CD14-positive monocyte (primary cell): ENCODE measurements at regions not wholly inside any gene's neighbourhood (a gene's known extent, or its start where the extent isn't known, plus 50 kb on each side); places are given as distances from the start of the nearest gene placed in this dataset.

Experiments
- DNase-seq, 3 donors: peaks; one replicate each; pipeline ENCODE4 v3.0.0-alpha.2; 2011 to 2022
- H2AFZ ChIP-seq: 2 replicates; pipeline ENCODE4 v1.6.0; 2012; ENCODE audit warnings: mild to moderate bottlenecking, low read depth, low read length, inconsistent platforms; ENCODE audit not compliant: insufficient read depth, poor library complexity, severe bottlenecking
- H3K27ac ChIP-seq, 2 donors: 1 replicate in 1 of 2; 2 replicates in 1 of 2; pipeline ENCODE4 v1.5.1; 2012 to 2013; ENCODE audit warnings: low read length in 2 of 2, control low read depth in 1 of 2, inconsistent platforms in 1 of 2, low read depth in 1 of 2, mild to moderate bottlenecking in 1 of 2
- H3K27me3 ChIP-seq, 2 donors: one replicate each; pipeline versions ENCODE4 v1.6.0 to v1.6.1; 2011 to 2013; ENCODE audit warnings: low read length in 2 of 2; ENCODE audit not compliant: control insufficient read depth in 2 of 2, insufficient read depth in 2 of 2
- H3K36me3 ChIP-seq, 2 donors: replicated peaks in 1 of 2; 1 replicate in 1 of 2; 2 replicates in 1 of 2; pipeline versions ENCODE4 v1.5.1 to v1.6.1; 2012 to 2013; ENCODE audit warnings: low read length in 2 of 2, control low read depth in 1 of 2, inconsistent platforms in 1 of 2, mild to moderate bottlenecking in 1 of 2; ENCODE audit not compliant: insufficient read depth in 2 of 2, control insufficient read depth in 1 of 2
- H3K4me1 ChIP-seq, 2 donors: 1 replicate in 1 of 2; 2 replicates in 1 of 2; pipeline versions ENCODE4 v1.5.1 to v1.6.1; 2012 to 2013; ENCODE audit warnings: low read length in 2 of 2, control low read depth in 1 of 2, inconsistent platforms in 1 of 2, mild to moderate bottlenecking in 1 of 2, moderate library complexity in 1 of 2; ENCODE audit not compliant: insufficient read depth in 2 of 2, control insufficient read depth in 1 of 2
- H3K4me2 ChIP-seq: replicated peaks from 2 replicates; pipeline ENCODE3; 2012; ENCODE audit warnings: low read length, moderate library complexity, mild to moderate bottlenecking; ENCODE audit not compliant: poor library complexity, severe bottlenecking; ENCODE audit errors: extremely low read depth
- H3K4me3 ChIP-seq, 3 experiments: fragments of 200-600 bp in 1 of 3; sonication (generic) in 1 of 3; replicated peaks in 1 of 3; 1 replicate in 2 of 3; 2 replicates in 1 of 3; pipeline ENCODE4 v1.5.1; 2011 to 2013; ENCODE audit warnings: low read length in 3 of 3, mild to moderate bottlenecking in 3 of 3, control low read depth in 2 of 3, low read depth in 2 of 3, inconsistent platforms in 1 of 3, moderate library complexity in 1 of 3
- H3K79me2 ChIP-seq: 2 replicates; pipeline ENCODE4 v1.6.0; 2012; ENCODE audit warnings: mild to moderate bottlenecking, control low read depth, inconsistent platforms, low read length, moderate library complexity; ENCODE audit not compliant: insufficient read depth
- H3K9ac ChIP-seq: 2 replicates; pipeline ENCODE4 v1.6.0; 2017; ENCODE audit warnings: low read length, mild to moderate bottlenecking; ENCODE audit not compliant: insufficient read depth, poor library complexity, severe bottlenecking
- H3K9me3 ChIP-seq, 2 donors: replicated peaks in 1 of 2; 1 replicate in 1 of 2; 2 replicates in 1 of 2; pipeline versions ENCODE4 v1.5.1 to v1.6.1; 2012 to 2013; ENCODE audit warnings: low read length in 2 of 2, control low read depth in 1 of 2; ENCODE audit not compliant: control insufficient read depth in 1 of 2, insufficient read depth in 1 of 2
- H4K20me1 ChIP-seq: 2 replicates; pipeline ENCODE4 v1.6.0; 2012; ENCODE audit warnings: mild to moderate bottlenecking, low read length, control low read depth, moderate library complexity; ENCODE audit not compliant: insufficient read depth
- H3K27ac Mint-ChIP-seq, 7 donors: one replicate each; pipeline ENCODE4 v1.8.0; 2020; ENCODE audit warnings: mild to moderate bottlenecking in 7 of 7, mixed read lengths in 7 of 7, moderate library complexity in 6 of 7, inconsistent platforms in 2 of 7
- H3K27me3 Mint-ChIP-seq, 3 donors: one replicate each; pipeline ENCODE4 v1.8.0; 2021 to 2022; ENCODE audit warnings: low read depth in 3 of 3, mild to moderate bottlenecking in 3 of 3, mixed read lengths in 3 of 3, moderate library complexity in 3 of 3, inconsistent platforms in 1 of 3
- H3K36me3 Mint-ChIP-seq, 2 donors: one replicate each; pipeline ENCODE4 v1.8.0; 2020; ENCODE audit warnings: mixed read lengths in 2 of 2, inconsistent platforms in 1 of 2, mild to moderate bottlenecking in 1 of 2
- H3K4me1 Mint-ChIP-seq: one replicate; pipeline ENCODE4 v1.8.0; 2020; ENCODE audit warnings: mild to moderate bottlenecking, mixed read lengths
- H3K4me3 Mint-ChIP-seq, 2 donors: one replicate each; pipeline ENCODE4 v1.8.0; 2020; ENCODE audit warnings: mild to moderate bottlenecking in 2 of 2, mixed read lengths in 2 of 2, moderate library complexity in 1 of 2
- H3K9me3 Mint-ChIP-seq, 7 donors: one replicate each; pipeline ENCODE4 v1.8.0; 2020 to 2022; ENCODE audit warnings: mixed read lengths in 7 of 7, mild to moderate bottlenecking in 6 of 7, moderate library complexity in 6 of 7, inconsistent platforms in 2 of 7
- WGBS: methylation state at CpG from one replicate; pipeline ENCODE4 v1.1.5; 2013; ENCODE audit warnings: missing lambda C conversion rate; ENCODE audit not compliant: insufficient coverage; 5-methylcytosine and 5-hydroxymethylcytosine counted together
- intact Hi-C, 2 donors: fragments of 100-400 bp; cut with micrococcal nuclease; formaldehyde crosslinking; loops; one replicate each; pipeline versions ENCODE4 v1.15.0 to v1.15.1; 2023
- TF ChIP-seq, protein P1 (sequence below): fragments of 200-600 bp; IDR thresholded peaks from one replicate; pipeline ENCODE4 v1.8.0; 2022; ENCODE audit warnings: antibody characterized with exemption, mild to moderate bottlenecking

DNA sequence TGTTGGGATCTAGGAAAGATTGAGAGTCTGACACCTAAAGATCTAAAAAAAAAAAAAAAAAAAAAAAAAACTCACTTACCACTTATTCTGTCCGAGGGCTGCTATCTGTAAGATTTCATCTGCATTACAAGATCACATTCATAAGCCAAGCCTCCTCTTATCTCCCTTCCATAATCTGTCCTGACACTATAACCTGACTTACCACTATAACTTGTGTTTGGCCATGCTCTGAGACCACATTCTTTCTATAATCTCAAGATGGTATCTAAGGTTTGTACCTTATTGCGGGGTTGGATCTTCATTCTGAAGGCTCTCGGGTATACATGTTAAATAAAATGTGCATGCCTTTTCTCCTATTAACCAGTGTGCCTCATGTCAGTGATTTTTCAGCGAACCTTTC, 144.4 kb downstream of the MAGEB17 start:
- no peak for DNase-seq
- no peak overlapping the region for H3K27ac Mint-ChIP-seq

DNA sequence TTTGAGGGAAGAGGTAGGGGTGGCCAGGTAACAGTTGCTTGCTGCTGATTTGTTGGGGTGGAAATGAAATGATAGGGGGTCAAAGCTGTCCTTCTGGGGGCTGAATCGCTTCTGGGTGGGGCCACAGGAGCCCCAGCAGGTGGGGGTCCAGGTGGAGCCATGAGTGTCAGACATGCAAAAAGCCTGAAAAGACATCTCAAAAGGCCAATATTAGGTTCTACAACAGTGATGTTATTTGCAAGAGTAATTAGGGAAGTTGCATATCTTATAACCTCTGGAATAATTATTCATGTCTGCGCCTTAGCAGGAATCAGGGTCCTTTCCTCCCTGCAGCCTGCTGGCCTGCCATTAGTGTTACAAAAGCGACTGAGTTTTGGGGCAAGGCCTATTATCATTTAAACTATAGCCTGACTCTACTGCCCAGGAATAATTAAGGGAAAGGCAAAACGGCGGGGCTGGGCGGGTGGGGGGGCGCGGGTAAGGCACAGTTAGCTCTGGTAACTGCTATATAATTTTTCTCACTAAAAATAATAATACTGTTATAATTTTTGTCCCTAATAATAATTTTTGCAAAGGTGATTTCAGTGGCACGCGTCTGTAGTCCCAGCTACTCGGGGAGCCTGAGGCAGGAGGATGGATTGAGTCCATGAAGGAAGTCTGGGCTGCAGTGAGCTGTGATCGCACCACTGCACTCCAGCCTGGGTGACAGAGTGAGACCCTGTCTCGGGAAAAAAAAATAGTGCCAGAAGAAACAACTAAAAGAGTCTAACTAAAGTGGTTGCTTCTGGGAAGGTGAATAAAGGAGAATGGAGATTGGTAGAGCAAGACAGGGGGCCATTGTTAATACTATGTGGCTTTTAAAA, 145.7 kb downstream of the MAGEB17 start:
- Mint-ChIP-seq H3K27me3 (peaks cover 2 to 12% (median 3%) of the 10 kb centered on the region in 3 donors), H3K4me3 (no peak overlapping the region), H3K36me3 (no peaks in the 10 kb centered on the region), H3K9me3 (peaks cover 0 to 3% (median 1%) of the 10 kb centered on the region in 7 donors), H3K27ac (peak overlapping the region in 1 of 7 donors; percentile 13), H3K4me1 (no peaks in the 10 kb centered on the region)
- Histone ChIP-seq H3K4me2 (no peak overlapping the region), H3K4me3 (no peak overlapping the region), H3K9me3 (no peaks in the 10 kb centered on the region), H3K27me3 (peaks cover 0 to 13% of the 10 kb centered on the region in 2 donors), H3K4me1 (no peaks in the 10 kb centered on the region), H3K79me2 (no peaks in the 10 kb centered on the region), H2AFZ (no peak overlapping the region), H3K9ac (no peak overlapping the region), H4K20me1 (no peaks in the 10 kb centered on the region), H3K27ac (no peak overlapping the region), H3K36me3 (no peaks in the 10 kb centered on the region)
- no CpG with 5 or more reads among the region's 13 CpGs for WGBS
- DNase-seq = no peak
- intact Hi-C loops = no loop called here
- TF ChIP-seq, protein P1, sequence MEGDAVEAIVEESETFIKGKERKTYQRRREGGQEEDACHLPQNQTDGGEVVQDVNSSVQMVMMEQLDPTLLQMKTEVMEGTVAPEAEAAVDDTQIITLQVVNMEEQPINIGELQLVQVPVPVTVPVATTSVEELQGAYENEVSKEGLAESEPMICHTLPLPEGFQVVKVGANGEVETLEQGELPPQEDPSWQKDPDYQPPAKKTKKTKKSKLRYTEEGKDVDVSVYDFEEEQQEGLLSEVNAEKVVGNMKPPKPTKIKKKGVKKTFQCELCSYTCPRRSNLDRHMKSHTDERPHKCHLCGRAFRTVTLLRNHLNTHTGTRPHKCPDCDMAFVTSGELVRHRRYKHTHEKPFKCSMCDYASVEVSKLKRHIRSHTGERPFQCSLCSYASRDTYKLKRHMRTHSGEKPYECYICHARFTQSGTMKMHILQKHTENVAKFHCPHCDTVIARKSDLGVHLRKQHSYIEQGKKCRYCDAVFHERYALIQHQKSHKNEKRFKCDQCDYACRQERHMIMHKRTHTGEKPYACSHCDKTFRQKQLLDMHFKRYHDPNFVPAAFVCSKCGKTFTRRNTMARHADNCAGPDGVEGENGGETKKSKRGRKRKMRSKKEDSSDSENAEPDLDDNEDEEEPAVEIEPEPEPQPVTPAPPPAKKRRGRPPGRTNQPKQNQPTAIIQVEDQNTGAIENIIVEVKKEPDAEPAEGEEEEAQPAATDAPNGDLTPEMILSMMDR = no peak

More for the DNA sequence above, 144.4 kb downstream of the MAGEB17 start:
- Histone ChIP-seq H3K9me3 (no peaks in the 10 kb centered on the region), H3K4me1 (no peaks in the 10 kb centered on the region), H3K4me2 (no peak overlapping the region), H3K4me3 (no peak overlapping the region), H3K27ac (no peak overlapping the region), H3K36me3 (no peaks in the 10 kb centered on the region), H4K20me1 (no peaks in the 10 kb centered on the region), H3K27me3 (peaks cover 0 to 16% of the 10 kb centered on the region in 2 donors), H3K79me2 (no peaks in the 10 kb centered on the region), H2AFZ (no peak overlapping the region), H3K9ac (no peak overlapping the region)
- peaks cover 0 to 14% (median 3%) of the 10 kb centered on the region in 3 donors for H3K27me3 Mint-ChIP-seq
- H3K9me3 Mint-ChIP-seq = peaks cover 0 to 3% (median 1%) of the 10 kb centered on the region in 7 donors
- intact Hi-C loops = no loop called here
- H3K36me3 Mint-ChIP-seq = no peaks in the 10 kb centered on the region
- H3K4me1 Mint-ChIP-seq = no peaks in the 10 kb centered on the region
- no peak overlapping the region for H3K4me3 Mint-ChIP-seq
- WGBS = no CpG with 5 or more reads among the region's 4 CpGs
- TF ChIP-seq, protein P1 = no peak
